ENCODE measurements at regions not wholly inside any gene's neighbourhood (a gene's known extent, or its start where the extent isn't known, plus 50 kb on each side); places are given as distances from the start of the nearest gene placed in this dataset.

- ATAC-seq: no peak
- Mint-ChIP-seq H3K36me3 (ENCODE audit: low read depth) (no peaks in the 10 kb centered on the region), H3K27me3 (peaks cover 53% of the 10 kb centered on the region), H3K4me3 (no peak overlapping the region), H3K4me1 (no peaks in the 10 kb centered on the region), H3K27ac (no peak overlapping the region)
- no peaks in the 10 kb centered on the region for H3K9me3 ChIP-seq (ENCODE audit: control insufficient read depth, low read length, poor library complexity, severe bottlenecking)
- DNase-seq: no peak
Observed at GRCh38 chr9:38234479-38235170, 157.9 kb upstream of the ALDH1B1 start.

- H3K36me3 Mint-ChIP-seq (ENCODE audit: low read depth): no peaks in the 10 kb centered on the region
Observed at GRCh38 chr9:38233796-38234355, 158.6 kb upstream of the ALDH1B1 start.

GRCh38 chr9:38233343-38233742, 159.2 kb upstream of the ALDH1B1 start:
- DNase-seq (no peak), ATAC-seq (no peak)
- Mint-ChIP-seq H3K27me3 (peaks cover 61% of the 10 kb centered on the region), H3K4me3 (no peak overlapping the region), H3K27ac (no peak overlapping the region), H3K4me1 (no peaks in the 10 kb centered on the region), H3K36me3 (ENCODE audit: low read depth) (no peaks in the 10 kb centered on the region)
- H3K9me3 ChIP-seq (ENCODE audit: control insufficient read depth, low read length, poor library complexity, severe bottlenecking): no peaks in the 10 kb centered on the region

More at GRCh38 chr9:38233796-38234355, 158.6 kb upstream of the ALDH1B1 start:
- Mint-ChIP-seq H3K27ac (no peak overlapping the region), H3K4me3 (no peak overlapping the region), H3K27me3 (peaks cover 60% of the 10 kb centered on the region), H3K4me1 (no peaks in the 10 kb centered on the region)
- no peak for ATAC-seq
- no peak for DNase-seq
- H3K9me3 ChIP-seq (ENCODE audit: control insufficient read depth, low read length, poor library complexity, severe bottlenecking): no peaks in the 10 kb centered on the region

GRCh38 chr9:38232895-38233294, 159.6 kb upstream of the ALDH1B1 start:
- DNase-seq (no peak), ATAC-seq (no peak)
- H3K9me3 ChIP-seq (ENCODE audit: control insufficient read depth, low read length, poor library complexity, severe bottlenecking): no peaks in the 10 kb centered on the region
- H3K36me3 Mint-ChIP-seq (ENCODE audit: low read depth): no peaks in the 10 kb centered on the region
- H3K27me3 Mint-ChIP-seq: peaks cover 61% of the 10 kb centered on the region
- no peak overlapping the region for H3K4me3 Mint-ChIP-seq
- H3K27ac Mint-ChIP-seq: no peak overlapping the region
- H3K4me1 Mint-ChIP-seq: no peaks in the 10 kb centered on the region

GRCh38 chr9:38229504-38230155, 160.6 kb upstream of the SHB start:
- H3K27ac Mint-ChIP-seq: no peak overlapping the region

GRCh38 chr9:38229104-38229500, 160.1 kb upstream of the SHB start:
- DNase-seq (no peak), ATAC-seq (no peak)
- Mint-ChIP-seq H3K36me3 (ENCODE audit: low read depth) (no peaks in the 10 kb centered on the region), H3K27ac (no peak overlapping the region), H3K4me3 (no peak overlapping the region), H3K4me1 (peaks cover 13% of the 10 kb centered on the region), H3K27me3 (peaks cover 48% of the 10 kb centered on the region)
- H3K9me3 ChIP-seq (ENCODE audit: control insufficient read depth, low read length, poor library complexity, severe bottlenecking): no peaks in the 10 kb centered on the region

More at GRCh38 chr9:38229504-38230155, 160.6 kb upstream of the SHB start:
- Mint-ChIP-seq H3K36me3 (ENCODE audit: low read depth) (no peaks in the 10 kb centered on the region), H3K4me3 (no peak overlapping the region), H3K27me3 (peaks cover 46% of the 10 kb centered on the region), H3K4me1 (peaks cover 13% of the 10 kb centered on the region)
- no peaks in the 10 kb centered on the region for H3K9me3 ChIP-seq (ENCODE audit: control insufficient read depth, low read length, poor library complexity, severe bottlenecking)
- ATAC-seq (no peak), DNase-seq (no peak)

- H3K27ac Mint-ChIP-seq: no peak overlapping the region
- ATAC-seq (no peak), DNase-seq (no peak)
- no peak overlapping the region for H3K4me3 Mint-ChIP-seq
- H3K9me3 ChIP-seq (ENCODE audit: control insufficient read depth, low read length, poor library complexity, severe bottlenecking): no peaks in the 10 kb centered on the region
- peaks cover 13% of the 10 kb centered on the region for H3K4me1 Mint-ChIP-seq
- peaks cover 44% of the 10 kb centered on the region for H3K27me3 Mint-ChIP-seq
- H3K36me3 Mint-ChIP-seq (ENCODE audit: low read depth): no peaks in the 10 kb centered on the region
Observed at GRCh38 chr9:38228331-38229103, 159.5 kb upstream of the SHB start.

GRCh38 chr9:38227656-38228055, 158.6 kb upstream of the SHB start:
- Mint-ChIP-seq H3K4me3 (peak overlapping the region; percentile 83), H3K27me3 (peaks cover 42% of the 10 kb centered on the region), H3K36me3 (ENCODE audit: low read depth) (no peaks in the 10 kb centered on the region), H3K4me1 (peaks cover 13% of the 10 kb centered on the region), H3K27ac (no peak overlapping the region)
- DNase-seq: no peak
- peak; percentile 48 for ATAC-seq
- H3K9me3 ChIP-seq (ENCODE audit: control insufficient read depth, low read length, poor library complexity, severe bottlenecking): no peaks in the 10 kb centered on the region

GRCh38 chr9:38227061-38227540, 158.1 kb upstream of the SHB start:
- Mint-ChIP-seq H3K4me1 (peaks cover 13% of the 10 kb centered on the region), H3K4me3 (peak overlapping the region; percentile 83), H3K27ac (no peak overlapping the region), H3K36me3 (ENCODE audit: low read depth) (no peaks in the 10 kb centered on the region), H3K27me3 (peaks cover 42% of the 10 kb centered on the region)
- DNase-seq (peak in 1 of 3 donors; percentile 33), ATAC-seq (peak; percentile 81)
- no peaks in the 10 kb centered on the region for H3K9me3 ChIP-seq (ENCODE audit: control insufficient read depth, low read length, poor library complexity, severe bottlenecking)

- Mint-ChIP-seq H3K4me1 (peaks cover 13% of the 10 kb centered on the region), H3K4me3 (peak overlapping the region; percentile 83), H3K27ac (peak overlapping the region; percentile 8), H3K36me3 (ENCODE audit: low read depth) (no peaks in the 10 kb centered on the region), H3K27me3 (peaks cover 44% of the 10 kb centered on the region)
- no peaks in the 10 kb centered on the region for H3K9me3 ChIP-seq (ENCODE audit: control insufficient read depth, low read length, poor library complexity, severe bottlenecking)
- ATAC-seq (no peak), DNase-seq (no peak)
Observed at GRCh38 chr9:38226491-38226951, 157.5 kb upstream of the SHB start.

GRCh38 chr9:38224941-38225340, 155.9 kb upstream of the SHB start:
- H3K36me3 Mint-ChIP-seq (ENCODE audit: low read depth): no peaks in the 10 kb centered on the region
- no peak overlapping the region for H3K27ac Mint-ChIP-seq
- no peak for ATAC-seq
- no peak overlapping the region for H3K4me3 Mint-ChIP-seq
- peaks cover 13% of the 10 kb centered on the region for H3K4me1 Mint-ChIP-seq
- peaks cover 40% of the 10 kb centered on the region for H3K27me3 Mint-ChIP-seq
- no peak for DNase-seq
- no peaks in the 10 kb centered on the region for H3K9me3 ChIP-seq (ENCODE audit: control insufficient read depth, low read length, poor library complexity, severe bottlenecking)

- H3K36me3 Mint-ChIP-seq (ENCODE audit: low read depth): peaks cover 2% of the 10 kb centered on the region
- H3K9me3 ChIP-seq (ENCODE audit: control insufficient read depth, low read length, poor library complexity, severe bottlenecking): no peaks in the 10 kb centered on the region
- H3K27ac Mint-ChIP-seq: no peak overlapping the region
Observed at GRCh38 chr9:38216572-38216971, 147.5 kb upstream of the SHB start.

GRCh38 chr9:38215465-38215864, 146.4 kb upstream of the SHB start:
- H3K9me3 ChIP-seq (ENCODE audit: control insufficient read depth, low read length, poor library complexity, severe bottlenecking): no peaks in the 10 kb centered on the region
- Mint-ChIP-seq H3K27ac (no peak overlapping the region), H3K4me3 (no peak overlapping the region), H3K27me3 (peaks cover 17% of the 10 kb centered on the region), H3K4me1 (peaks cover 3% of the 10 kb centered on the region), H3K36me3 (ENCODE audit: low read depth) (peaks cover 2% of the 10 kb centered on the region)
- DNase-seq (no peak), ATAC-seq (no peak)

More at GRCh38 chr9:38216572-38216971, 147.5 kb upstream of the SHB start:
- Mint-ChIP-seq H3K4me3 (no peak overlapping the region), H3K27me3 (peaks cover 17% of the 10 kb centered on the region), H3K4me1 (peaks cover 3% of the 10 kb centered on the region)
- ATAC-seq (no peak), DNase-seq (no peak)
